BLaER1 (cell line): ENCODE measurements at regions not wholly inside any gene's neighbourhood (a gene's known extent, or its start where the extent isn't known, plus 50 kb on each side); places are given as distances from the start of the nearest gene placed in this dataset.

ENCODE experiments used
- H3K27ac ChIP-seq: shearing (Covaris generic); formaldehyde crosslinking; 2 replicates; pipeline ENCODE4 v1.8.1; 2022
- H3K27me3 ChIP-seq: shearing (Covaris generic); formaldehyde crosslinking; 2 replicates; pipeline ENCODE4 v1.8.1; 2022
- H3K36me3 ChIP-seq: shearing (Covaris generic); formaldehyde crosslinking; 2 replicates; pipeline ENCODE4 v1.8.1; 2022
- H3K4me1 ChIP-seq: shearing (Covaris generic); formaldehyde crosslinking; 2 replicates; pipeline ENCODE4 v1.8.1; 2022
- H3K4me2 ChIP-seq: shearing (Covaris generic); formaldehyde crosslinking; 2 replicates; pipeline ENCODE4 v1.8.1; 2022
- H3K4me3 ChIP-seq: shearing (Covaris generic); formaldehyde crosslinking; 2 replicates; pipeline ENCODE4 v1.8.1; 2022
- H3K9ac ChIP-seq: shearing (Covaris generic); formaldehyde crosslinking; 2 replicates; pipeline ENCODE4 v1.8.1; 2022
- H3K9me3 ChIP-seq: shearing (Covaris generic); formaldehyde crosslinking; 2 replicates; pipeline ENCODE4 v1.8.1; 2022
- H4K20me1 ChIP-seq: shearing (Covaris generic); formaldehyde crosslinking; 2 replicates; pipeline ENCODE4 v1.8.1; 2022
- Cebpa-rat ChIP-seq: shearing (Covaris generic); IDR thresholded peaks from 2 replicates; pipeline ENCODE4 v1.8.1; 2022

DNA sequence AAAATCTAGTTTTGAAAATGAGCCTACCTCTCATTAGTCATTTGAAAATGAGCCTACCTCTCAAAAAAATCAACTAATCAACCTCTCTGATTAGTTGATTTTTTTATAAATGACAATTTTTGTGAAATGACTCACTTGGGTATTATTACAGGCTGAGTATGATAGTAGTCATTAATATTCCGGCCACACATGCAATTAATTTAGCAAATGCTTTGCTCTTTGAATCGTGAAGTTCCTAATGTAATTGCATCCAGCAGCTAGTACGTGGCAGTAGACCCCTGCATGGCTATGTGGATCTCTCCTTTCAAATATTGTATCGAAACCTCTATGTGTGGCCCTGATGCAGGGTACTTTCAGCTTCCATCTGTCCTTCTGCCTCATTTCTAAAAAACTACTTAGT is 245.9 kb upstream of the PHYHIPL start:
- Histone ChIP-seq H3K27me3 (no peaks in the 10 kb centered on the region), H3K27ac (no peak overlapping the region), H3K36me3 (no peaks in the 10 kb centered on the region), H3K4me2 (no peak overlapping the region), H3K9ac (no peak overlapping the region), H4K20me1 (no peaks in the 10 kb centered on the region), H3K9me3 (no peaks in the 10 kb centered on the region), H3K4me1 (peaks cover 4% of the 10 kb centered on the region), H3K4me3 (no peak overlapping the region)
- no peak for TF ChIP-seq Cebpa-rat

- Histone ChIP-seq H3K9me3 (no peaks in the 10 kb centered on the region), H3K4me2 (no peak overlapping the region), H3K36me3 (no peaks in the 10 kb centered on the region), H4K20me1 (no peaks in the 10 kb centered on the region), H3K4me3 (no peak overlapping the region), H3K9ac (no peak overlapping the region), H3K4me1 (peaks cover 20% of the 10 kb centered on the region), H3K27me3 (no peaks in the 10 kb centered on the region), H3K27ac (no peak overlapping the region)
- TF ChIP-seq Cebpa-rat: no peak
These were observed 244.3 kb upstream of the PHYHIPL start for GRCh38 chr10:58932126-58932525.

- no peak overlapping the region for H3K4me3 ChIP-seq
- no peaks in the 10 kb centered on the region for H3K27me3 ChIP-seq
- peaks cover 24% of the 10 kb centered on the region for H3K4me1 ChIP-seq
- no peaks in the 10 kb centered on the region for H3K9me3 ChIP-seq
- H3K27ac ChIP-seq: no peak overlapping the region
- H3K4me2 ChIP-seq: no peak overlapping the region
- H3K36me3 ChIP-seq: no peaks in the 10 kb centered on the region
- no peak overlapping the region for H3K9ac ChIP-seq
- no peaks in the 10 kb centered on the region for H4K20me1 ChIP-seq
- no peak for TF ChIP-seq Cebpa-rat
These were observed 243.7 kb upstream of the PHYHIPL start for GRCh38 chr10:58932577-58933314.

DNA sequence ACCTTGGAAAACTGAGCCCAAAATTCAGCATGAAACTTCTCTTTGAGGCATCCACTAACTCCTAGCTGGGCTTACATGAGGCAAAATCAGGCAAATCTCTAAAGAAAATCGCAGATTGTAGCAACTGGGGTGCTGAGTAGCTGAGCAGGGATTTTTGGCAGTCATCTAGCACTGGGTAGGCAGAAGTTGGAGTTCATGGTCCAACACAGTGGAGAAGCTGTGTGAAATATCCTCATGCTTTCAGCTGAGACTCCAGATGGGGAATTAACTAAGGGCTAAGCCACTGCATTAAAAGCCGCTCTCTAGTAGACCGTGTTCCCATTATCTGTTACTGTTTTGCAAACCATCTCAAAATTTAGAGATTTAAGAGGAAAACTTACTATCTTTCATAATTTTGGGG is 240.1 kb upstream of the PHYHIPL start:
- Histone ChIP-seq H3K4me3 (no peak overlapping the region), H4K20me1 (no peaks in the 10 kb centered on the region), H3K36me3 (no peaks in the 10 kb centered on the region), H3K9ac (no peak overlapping the region), H3K9me3 (no peaks in the 10 kb centered on the region), H3K4me1 (peaks cover 24% of the 10 kb centered on the region), H3K27ac (peak overlapping the region; percentile 1; the same call in 1 of the 2 replicates), H3K4me2 (peak overlapping the region; percentile 59), H3K27me3 (no peaks in the 10 kb centered on the region)
- TF ChIP-seq Cebpa-rat: no peak

DNA sequence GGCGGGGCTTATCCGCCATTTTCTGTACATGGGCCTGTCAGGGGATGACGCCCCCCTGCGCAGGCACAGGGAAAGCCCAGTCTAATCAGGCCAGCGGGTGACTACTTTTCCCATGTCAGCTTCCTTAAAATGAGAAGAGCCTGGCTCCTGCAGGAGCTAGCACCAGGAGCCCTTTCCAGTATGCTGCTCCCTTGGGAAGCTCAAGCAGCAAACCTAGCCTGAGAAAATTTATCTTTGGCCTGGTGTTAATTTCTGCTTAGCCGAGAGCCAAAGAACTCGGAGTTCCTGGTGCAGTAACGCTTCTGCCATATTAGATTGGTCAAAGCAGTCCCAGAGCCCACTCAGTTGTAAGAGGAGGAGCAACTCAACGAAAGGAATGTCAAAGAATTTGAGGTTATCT is 239.0 kb upstream of the PHYHIPL start:
- TF ChIP-seq Cebpa-rat: no peak
- Histone ChIP-seq H3K27ac (no peak overlapping the region), H3K4me3 (no peak overlapping the region), H4K20me1 (no peaks in the 10 kb centered on the region), H3K4me2 (no peak overlapping the region; the same call in 1 of the 2 replicates), H3K9me3 (no peaks in the 10 kb centered on the region), H3K4me1 (peaks cover 24% of the 10 kb centered on the region), H3K9ac (no peak overlapping the region), H3K36me3 (no peaks in the 10 kb centered on the region), H3K27me3 (no peaks in the 10 kb centered on the region)

GRCh38 chr10:58942724-58943123 is 233.7 kb upstream of the PHYHIPL start:
- H3K4me2 ChIP-seq: no peak overlapping the region
- no peaks in the 10 kb centered on the region for H4K20me1 ChIP-seq
- no peak for TF ChIP-seq Cebpa-rat
- H3K36me3 ChIP-seq: no peaks in the 10 kb centered on the region
- H3K4me3 ChIP-seq: no peak overlapping the region
- H3K27me3 ChIP-seq: no peaks in the 10 kb centered on the region
- no peaks in the 10 kb centered on the region for H3K9me3 ChIP-seq
- no peak overlapping the region for H3K9ac ChIP-seq
- H3K27ac ChIP-seq: no peak overlapping the region
- no peaks in the 10 kb centered on the region for H3K4me1 ChIP-seq

- no peaks in the 10 kb centered on the region for H3K4me1 ChIP-seq
- H3K27me3 ChIP-seq: no peaks in the 10 kb centered on the region
- no peaks in the 10 kb centered on the region for H4K20me1 ChIP-seq
- no peaks in the 10 kb centered on the region for H3K36me3 ChIP-seq
- H3K9ac ChIP-seq: no peak overlapping the region
- H3K27ac ChIP-seq: no peak overlapping the region
- H3K9me3 ChIP-seq: no peaks in the 10 kb centered on the region
- no peak overlapping the region for H3K4me2 ChIP-seq
- TF ChIP-seq Cebpa-rat: no peak
- H3K4me3 ChIP-seq: no peak overlapping the region
These were observed 233.1 kb upstream of the PHYHIPL start for GRCh38 chr10:58943256-58943890.

DNA sequence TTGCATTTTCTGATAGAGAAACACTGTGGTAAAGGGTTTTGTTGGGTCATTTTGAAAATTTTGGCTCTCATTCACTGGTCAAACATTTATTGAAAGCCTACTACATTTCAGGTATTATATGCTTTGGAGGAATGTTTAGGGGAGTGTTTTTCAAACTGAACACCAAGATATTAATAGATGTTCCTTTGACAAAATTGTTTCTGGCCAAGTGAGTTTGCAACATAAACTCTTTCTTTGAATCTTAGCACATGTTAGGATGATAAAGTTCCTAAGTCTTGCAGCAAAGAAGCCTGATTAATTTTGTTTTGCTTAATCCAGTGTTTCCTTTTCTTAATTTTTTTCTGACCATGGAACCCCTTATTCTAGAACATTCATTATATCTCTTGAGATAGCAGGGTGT is 232.5 kb upstream of the PHYHIPL start:
- no peaks in the 10 kb centered on the region for H3K36me3 ChIP-seq
- TF ChIP-seq Cebpa-rat: no peak
- no peaks in the 10 kb centered on the region for H3K9me3 ChIP-seq
- H3K27me3 ChIP-seq: no peaks in the 10 kb centered on the region
- H3K4me1 ChIP-seq: no peaks in the 10 kb centered on the region
- H3K9ac ChIP-seq: no peak overlapping the region
- H4K20me1 ChIP-seq: no peaks in the 10 kb centered on the region
- H3K4me2 ChIP-seq: no peak overlapping the region
- no peak overlapping the region for H3K27ac ChIP-seq
- H3K4me3 ChIP-seq: no peak overlapping the region

DNA sequence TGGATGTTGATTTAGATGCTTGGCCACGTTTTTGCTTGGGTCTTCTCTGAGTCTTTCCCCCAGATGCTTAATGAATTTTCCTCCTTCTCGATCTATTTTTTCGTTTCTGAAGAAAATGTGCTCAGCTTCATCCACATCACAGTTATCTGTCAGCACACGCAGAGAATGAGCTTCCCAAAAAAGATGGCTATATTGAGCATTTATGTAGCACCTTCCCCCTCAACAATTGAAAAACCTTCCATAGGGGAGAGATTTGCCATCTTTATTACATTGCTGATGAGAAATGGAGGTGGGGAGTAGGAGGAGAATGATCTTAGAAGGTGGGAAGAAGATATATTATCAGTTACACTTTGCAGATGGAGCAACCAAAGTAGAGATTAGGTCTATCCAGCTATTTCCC is 228.1 kb upstream of the PHYHIPL start:
- no peak for TF ChIP-seq Cebpa-rat
- Histone ChIP-seq H3K4me1 (peaks cover 5% of the 10 kb centered on the region; the same call in 1 of the 2 replicates), H4K20me1 (no peaks in the 10 kb centered on the region)

DNA sequence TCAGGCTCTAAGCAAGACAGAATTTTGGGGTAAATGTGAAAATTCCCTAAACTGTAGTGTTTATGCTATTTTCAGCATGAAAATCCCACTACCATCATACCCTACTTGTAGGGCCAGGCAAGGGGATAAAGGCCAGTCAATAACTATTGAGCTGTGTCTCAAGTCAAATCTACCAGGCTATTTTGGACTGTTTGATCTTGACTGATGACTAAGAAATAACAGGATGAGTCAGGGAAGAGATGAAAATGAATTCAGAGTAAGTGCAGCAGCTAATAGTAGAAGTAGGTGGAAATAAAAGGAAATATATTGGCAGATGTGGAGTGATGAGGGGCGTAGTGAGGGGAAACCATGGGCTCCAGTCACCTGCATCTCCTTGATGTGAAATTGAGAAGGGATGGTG is 225.8 kb upstream of the PHYHIPL start:
- H3K4me2 ChIP-seq: no peak overlapping the region

More for the DNA sequence above, 228.1 kb upstream of the PHYHIPL start:
- H3K27ac ChIP-seq: no peak overlapping the region
- no peak overlapping the region for H3K9ac ChIP-seq
- H3K27me3 ChIP-seq: no peaks in the 10 kb centered on the region
- H3K4me2 ChIP-seq: no peak overlapping the region
- no peaks in the 10 kb centered on the region for H3K36me3 ChIP-seq
- no peak overlapping the region for H3K4me3 ChIP-seq
- H3K9me3 ChIP-seq: no peaks in the 10 kb centered on the region

More for the DNA sequence above, 225.8 kb upstream of the PHYHIPL start:
- Histone ChIP-seq H3K9me3 (no peaks in the 10 kb centered on the region), H3K4me3 (no peak overlapping the region), H3K27ac (no peak overlapping the region), H4K20me1 (no peaks in the 10 kb centered on the region), H3K9ac (no peak overlapping the region), H3K36me3 (no peaks in the 10 kb centered on the region), H3K27me3 (no peaks in the 10 kb centered on the region), H3K4me1 (peaks cover 6% of the 10 kb centered on the region; the same call in 1 of the 2 replicates)
- no peak for TF ChIP-seq Cebpa-rat
